ENCODE measurements at regions not wholly inside any gene's neighbourhood (a gene's known extent, or its start where the extent isn't known, plus 50 kb on each side); places are given as distances from the start of the nearest gene placed in this dataset.

GRCh38 chr4:96776920-96777527, 937.1 kb downstream of the PDHA2 start:
- DNase-seq = no peak

GRCh38 chr4:96784336-96784735, 944.4 kb downstream of the PDHA2 start:
- no peak for DNase-seq

- DNase-seq = no peak
These were observed 946.4 kb downstream of the PDHA2 start for GRCh38 chr4:96786306-96786705.

- no peak for DNase-seq
These were observed 947.9 kb downstream of the PDHA2 start for GRCh38 chr4:96787766-96788165.

GRCh38 chr4:96809563-96809962, 969.7 kb downstream of the PDHA2 start:
- DNase-seq = no peak

- DNase-seq = peak; percentile 36 to 40
These were observed 987.2 kb downstream of the PDHA2 start for GRCh38 chr4:96827086-96827485.

- no peak for DNase-seq
These were observed 993.9 kb downstream of the PDHA2 start for GRCh38 chr4:96833831-96834230.

GRCh38 chr4:96835991-96836390, 996.1 kb downstream of the PDHA2 start:
- DNase-seq = no peak

GRCh38 chr4:96839441-96839840, 999.5 kb downstream of the PDHA2 start:
- no peak for DNase-seq

GRCh38 chr4:96841801-96842200, 1001.9 kb downstream of the PDHA2 start:
- DNase-seq = no peak

- DNase-seq = no peak
These were observed 1005.1 kb downstream of the PDHA2 start for GRCh38 chr4:96844858-96845490.

GRCh38 chr4:96845819-96846218, 1005.9 kb downstream of the PDHA2 start:
- DNase-seq = no peak

GRCh38 chr4:96874657-96875056, 1034.8 kb downstream of the PDHA2 start:
- DNase-seq = no peak

GRCh38 chr4:96879527-96879926, 1039.6 kb downstream of the PDHA2 start:
- no peak for DNase-seq

- no peak for DNase-seq
These were observed 1048.0 kb downstream of the PDHA2 start for GRCh38 chr4:96887857-96888256.

GRCh38 chr4:96894621-96895020, 1054.7 kb downstream of the PDHA2 start:
- no peak for DNase-seq

GRCh38 chr4:96895826-96896225, 1055.9 kb downstream of the PDHA2 start:
- no peak for DNase-seq

- no peak for DNase-seq
These were observed 1072.8 kb downstream of the PDHA2 start for GRCh38 chr4:96912716-96913115.

GRCh38 chr4:96913441-96914080, 1073.7 kb downstream of the PDHA2 start:
- DNase-seq = peak in 1 of 2 donors; percentile 1

GRCh38 chr4:96916711-96917110, 1076.8 kb downstream of the PDHA2 start:
- no peak for DNase-seq

GRCh38 chr4:96936886-96937285, 1097.0 kb downstream of the PDHA2 start:
- no peak for DNase-seq

- DNase-seq = no peak
These were observed 1106.7 kb downstream of the PDHA2 start for GRCh38 chr4:96946552-96946951.

- no peak for DNase-seq
These were observed 1112.7 kb downstream of the PDHA2 start for GRCh38 chr4:96952610-96953009.

Data from right lung (tissue), 2 donors.